HCT116 (cell line): ENCODE measurements at regions not wholly inside any gene's neighbourhood (a gene's known extent, or its start where the extent isn't known, plus 50 kb on each side); places are given as distances from the start of the nearest gene placed in this dataset.

Source experiments
- ATAC-seq: fragments of 200-7000 bp; cut with Tn5 transposase; 2 replicates; pipeline ENCODE4 v1.9.1; 2020; ENCODE audit warnings: mild to moderate bottlenecking, moderate library complexity
- BruUV-seq: library from RNA; stranded (reverse); fragments of 400-500 nt; replicated peaks from 2 replicates; lab custom pipeline; 2021; lab: Mats Ljungman, UMichigan
- CTCF ChIA-PET: fragments of 300-600 bp; sonication (Branson Sonifier 250); formaldehyde crosslinking; loops from one replicate; lab custom pipeline; 2021; ENCODE audit warnings: antibody characterized with exemption; lab: Charles Lee
- POLR2A ChIA-PET: fragments of 300-600, 350-600 bp; sonication (Branson Sonifier 250); formaldehyde crosslinking; loops from one replicate; lab custom pipeline; 2021; ENCODE audit warnings: antibody characterized with exemption; lab: Charles Lee
- RAD21 ChIA-PET, 2 experiments: fragments of 300-600 bp; sonication (Branson Sonifier 250); formaldehyde crosslinking; loops; one replicate each; lab custom pipeline; 2023; ENCODE audit warnings: low total read pairs in 2 of 2; ENCODE audit not compliant: uncharacterized antibody in 2 of 2, unreplicated experiment in 2 of 2, low non-redundant PET in 1 of 2; lab: Charles Lee
- DNase-seq: peaks from one replicate; pipeline ENCODE4 v3.0.0-alpha.2; 2010; ENCODE audit warnings: low read depth, low spot score
- H2AFZ ChIP-seq: fragments of 200-600 bp; shearing (Covaris generic), sonication (generic); 2 replicates; pipeline ENCODE4 v1.6.1; 2017; ENCODE audit warnings: low read depth, mixed run types, mixed read lengths, antibody characterized with exemption, low read length; ENCODE audit not compliant: poor library complexity, severe bottlenecking
- H3K27ac ChIP-seq: 2 replicates; pipeline ENCODE4 v1.5.1; 2012; ENCODE audit warnings: low read depth, low read length
- H3K27me3 ChIP-seq: fragments of 200-600 bp; sonication (generic); 2 replicates; pipeline ENCODE4 v1.6.1; 2016; ENCODE audit warnings: mixed run types, low read length, mixed read lengths; ENCODE audit not compliant: insufficient read depth
- H3K36me3 ChIP-seq, 2 experiments: fragments of 200-500 bp in 1 of 2; fragments of 200-600 bp in 1 of 2; sonication (Bioruptor generic) in 1 of 2; sonication (generic) in 1 of 2; 2 replicates each; pipeline versions ENCODE4 v1.5.1 to v1.6.1; 2014 to 2016; ENCODE audit warnings: low read length in 2 of 2, inconsistent platforms in 1 of 2, mixed read lengths in 1 of 2, mixed run types in 1 of 2; ENCODE audit not compliant: insufficient read depth in 2 of 2, control insufficient read depth in 1 of 2
- H3K4me1 ChIP-seq, 2 experiments: fragments of 200-600 bp in 1 of 2; sonication (generic) in 1 of 2; 2 replicates each; pipeline versions ENCODE4 v1.5.1 to v1.6.1; 2012 to 2017; ENCODE audit warnings: low read length in 2 of 2, inconsistent platforms in 1 of 2, mild to moderate bottlenecking in 1 of 2, mixed read lengths in 1 of 2, mixed run types in 1 of 2, moderate library complexity in 1 of 2; ENCODE audit not compliant: insufficient read depth in 2 of 2, control insufficient read depth in 1 of 2
- H3K4me2 ChIP-seq: fragments of 200-600 bp; sonication (generic); 2 replicates; pipeline ENCODE4 v1.6.1; 2017; ENCODE audit warnings: mixed run types, low read length, mixed read lengths
- H3K4me3 ChIP-seq, 2 experiments: fragments of 200-600 bp in 1 of 2; sonication (generic) in 1 of 2; replicated peaks in 1 of 2; 2 replicates each; pipeline ENCODE4 v1.5.1; 2011 to 2016; ENCODE audit warnings: low read length in 2 of 2, control low read depth in 1 of 2, low read depth in 1 of 2, mild to moderate bottlenecking in 1 of 2, mixed read lengths in 1 of 2, mixed run types in 1 of 2
- H3K79me2 ChIP-seq: fragments of 200-600 bp; sonication (generic); 2 replicates; pipeline ENCODE4 v1.6.1; 2017; ENCODE audit warnings: mild to moderate bottlenecking, mixed run types, low read length, moderate library complexity, mixed read lengths; ENCODE audit not compliant: insufficient read depth
- H3K9ac ChIP-seq: fragments of 200-600 bp; sonication (generic); 2 replicates; pipeline ENCODE4 v1.6.1; 2016; ENCODE audit warnings: low read length, mixed read lengths
- H3K9me2 ChIP-seq: fragments of 200-600 bp; sonication (generic), shearing (Covaris generic); 2 replicates; pipeline ENCODE4 v1.6.1; 2017; ENCODE audit warnings: mixed run types, mild to moderate bottlenecking, moderate library complexity; ENCODE audit not compliant: insufficient read depth
- H3K9me3 ChIP-seq, 2 experiments: fragments of 200-500 bp in 1 of 2; fragments of 200-600 bp in 1 of 2; sonication (Bioruptor generic) in 1 of 2; sonication (generic) in 1 of 2; 2 replicates each; pipeline ENCODE4 v1.6.1; 2014 to 2017; ENCODE audit warnings: low read length in 2 of 2, mixed read lengths in 2 of 2, inconsistent platforms in 1 of 2, low read depth in 1 of 2, mild to moderate bottlenecking in 1 of 2, mixed run types in 1 of 2, moderate library complexity in 1 of 2; ENCODE audit not compliant: control insufficient read depth in 1 of 2, insufficient read depth in 1 of 2
- H4K20me1 ChIP-seq: fragments of 200-600 bp; sonication (generic), shearing (Covaris generic); 2 replicates; pipeline ENCODE4 v1.6.1; 2017; ENCODE audit warnings: mixed run types, mild to moderate bottlenecking, moderate library complexity; ENCODE audit not compliant: insufficient read depth
- CTCF ChIP-seq, 3 experiments: fragments of 200-600 bp in 1 of 3; sonication (generic) in 1 of 3; IDR thresholded peaks in 2 of 3; conservative IDR thresholded peaks in 1 of 3; 2 replicates each; pipeline ENCODE4 v1.5.1; 2012 to 2017; ENCODE audit warnings: low read depth in 2 of 3, low read length in 2 of 3, antibody characterized with exemption in 1 of 3, borderline replicate concordance in 1 of 3, control low read depth in 1 of 3, mild to moderate bottlenecking in 1 of 3, mixed read lengths in 1 of 3, mixed run types in 1 of 3, moderate library complexity in 1 of 3; ENCODE audit not compliant: insufficient read depth in 1 of 3
- ELF1 ChIP-seq: IDR thresholded peaks from 2 replicates; pipeline ENCODE4 v1.6.1; 2012; ENCODE audit warnings: low read depth, borderline replicate concordance
- EZH2 ChIP-seq: fragments of 200-600 bp; sonication (generic); IDR thresholded peaks from 2 replicates; pipeline ENCODE4 v1.6.1; 2017; ENCODE audit warnings: antibody characterized with exemption, mixed run types
- EZH2phosphoT487 ChIP-seq: fragments of 200-600 bp; IDR thresholded peaks from 2 replicates; pipeline ENCODE4 v1.6.1; 2018; ENCODE audit warnings: antibody characterized with exemption, borderline replicate concordance
- FOSL1 ChIP-seq: IDR thresholded peaks from 2 replicates; pipeline ENCODE4 v1.6.1; 2012; ENCODE audit warnings: low read depth
- JUND ChIP-seq: IDR thresholded peaks from 2 replicates; pipeline ENCODE4 v1.6.1; 2012
- ZNF274 ChIP-seq: fragments of 200-500 bp; sonication (Bioruptor generic); IDR thresholded peaks from 2 replicates; pipeline ENCODE4 v1.6.1; 2014; ENCODE audit warnings: mild to moderate bottlenecking, low read depth, low read length, inconsistent platforms
- intact Hi-C: fragments of 100-400 bp; cut with micrococcal nuclease; formaldehyde crosslinking; loops from 2 replicates; pipeline ENCODE4 v1.10.0; 2022

- CTCF ChIA-PET: no interaction called here
- 0 out of 4 replicates have a peak, but pooled peaks cover 0 to 4% of the 10 kb centered on the region in 2 experiments for H3K9me3 ChIP-seq
- H2AFZ ChIP-seq: no peak overlapping the region
- no peaks in the 10 kb centered on the region for H3K27me3 ChIP-seq
- no peak overlapping the region for H3K9ac ChIP-seq
- H3K36me3 ChIP-seq: no peaks in the 10 kb centered on the region
- H3K4me1 ChIP-seq: peaks cover 12 to 22% of the 10 kb centered on the region in 2 experiments
- ATAC-seq: no peak
- no peaks in the 10 kb centered on the region for H3K9me2 ChIP-seq
- TF ChIP-seq FOSL1 (no peak), EZH2phosphoT487 (no peak), ELF1 (no peak), CTCF (IDR thresholded peaks at IDR 0.05 in 2 of 3, conservative IDR thresholded peaks at IDR 0.05 in 1 of 3; ENCODE audit: borderline replicate concordance in 1 of 3, insufficient read depth in 1 of 3, low read depth in 2 of 3, low read length in 2 of 3) (no peak), ZNF274 (no peak), EZH2 (no peak), JUND (no peak)
- intact Hi-C loops: loop anchor here (5.0 kb wide), 1 partner anchor 53 kb away; no protein-coding TSS in a partner anchor
- POLR2A ChIA-PET: no interaction called here
- no peaks in the 10 kb centered on the region for H4K20me1 ChIP-seq
- no peak overlapping the region for H3K27ac ChIP-seq
- no peaks in the 10 kb centered on the region for H3K79me2 ChIP-seq
- H3K4me3 ChIP-seq: no peak overlapping the region
- H3K4me2 ChIP-seq: no peak overlapping the region
- BruUV-seq: no TSS peak
- no peak for DNase-seq
- RAD21 ChIA-PET: no interaction called here
Measured at GRCh38 chr15:39209548-39210211, 371.2 kb upstream of the THBS1 start.
